Gastrocnemius medialis (tissue), 4 donors: ENCODE measurements at regions not wholly inside any gene's neighbourhood (a gene's known extent, or its start where the extent isn't known, plus 50 kb on each side); places are given as distances from the start of the nearest gene placed in this dataset.

Source experiments
- ATAC-seq, 2 donors: fragments of 150-250 bp; one replicate each; pipeline ENCODE4 v1.9.1; 2016
- DNase-seq, 2 donors: peaks; one replicate each; pipeline ENCODE4 v3.0.0-alpha.2; 2019
- H3K27ac ChIP-seq, 4 donors: fragments of 200-600 bp; sonication (generic); 1 replicate in 1 of 4; 2 replicates in 3 of 4; pipeline ENCODE4 v1.5.1; 2016 to 2018; ENCODE audit warnings: mild to moderate bottlenecking in 2 of 4, moderate library complexity in 1 of 4
- H3K27me3 ChIP-seq, 3 donors: fragments of 200-600 bp; sonication (generic) in 2 of 3; 1 replicate in 1 of 3; 2 replicates in 2 of 3; pipeline versions ENCODE4 v1.5.1 to v1.6.0; 2016 to 2019; ENCODE audit warnings: mild to moderate bottlenecking in 1 of 3, moderate library complexity in 1 of 3
- H3K36me3 ChIP-seq, 2 donors: fragments of 200-600 bp; sonication (generic) in 1 of 2; one replicate each; pipeline ENCODE4 v1.5.1; 2017 to 2018
- H3K4me1 ChIP-seq, 2 donors: fragments of 200-600 bp; sonication (generic) in 1 of 2; one replicate each; pipeline ENCODE4 v1.5.1; 2016 to 2017; ENCODE audit warnings: mild to moderate bottlenecking in 2 of 2
- H3K4me3 ChIP-seq, 4 donors: fragments of 200-600 bp; sonication (generic) in 3 of 4; 1 replicate in 1 of 4; 2 replicates in 3 of 4; pipeline ENCODE4 v1.5.1; 2016 to 2019; ENCODE audit warnings: mild to moderate bottlenecking in 2 of 4
- H3K9me3 ChIP-seq, 3 donors: fragments of 200-600 bp; sonication (generic) in 2 of 3; 1 replicate in 1 of 3; 2 replicates in 2 of 3; pipeline ENCODE4 v1.5.1; 2016 to 2019
- POLR2A ChIP-seq, 2 donors: fragments of 450-650 bp; IDR thresholded peaks; one replicate each; pipeline ENCODE4 v1.6.1; 2017; ENCODE audit warnings: antibody characterized with exemption in 2 of 2, mild to moderate bottlenecking in 2 of 2, moderate library complexity in 2 of 2
- in situ Hi-C, 4 donors: fragments of 200-750 bp; cut with MboI; loops; one replicate each; pipeline versions ENCODE4 v1.15.0 to v1.8.0; 2017; ENCODE audit warnings: low sequenced_read_pairs in 4 of 4
- intact Hi-C: fragments of 100-400 bp; cut with DNase I; formaldehyde crosslinking; loops from one replicate; pipeline ENCODE4 v1.15.1; 2023; ENCODE audit warnings: low total_unique reads
- TF ChIP-seq, protein P1 (sequence below), 5 experiments: fragments of 450-650 bp in 3 of 5; fragments of 200-600 bp in 2 of 5; sonication (generic) in 2 of 5; IDR thresholded peaks in 4 of 5; conservative IDR thresholded peaks in 1 of 5; 1 replicate in 4 of 5; 2 replicates in 1 of 5; pipeline ENCODE4 v1.5.1; 2016 to 2019; ENCODE audit warnings: antibody characterized with exemption in 5 of 5, mild to moderate bottlenecking in 3 of 5, moderate library complexity in 3 of 5

DNA sequence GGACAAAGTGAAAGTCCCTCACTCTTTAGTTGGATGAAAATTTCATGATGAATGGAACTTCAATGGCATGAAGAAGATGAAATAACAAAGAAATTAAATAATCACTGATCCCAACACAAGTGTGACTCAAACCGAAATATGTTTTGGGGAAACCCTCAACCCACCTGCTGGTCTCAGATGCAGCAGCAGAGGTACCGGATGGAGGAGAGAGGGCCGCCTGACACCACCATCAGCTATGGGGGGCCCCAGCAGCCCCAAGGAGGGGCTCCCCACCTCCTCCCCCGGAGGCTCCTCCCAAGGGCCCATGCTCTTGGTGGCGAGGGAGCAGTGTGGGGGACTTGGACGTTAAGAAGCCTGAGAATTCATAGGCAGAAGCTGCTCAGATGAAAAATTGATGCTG, 137.2 kb upstream of the ADARB2 start:
- DNase-seq, result no peak
- in situ Hi-C loops, result no loop called here
- H3K4me3 ChIP-seq, result no peak overlapping the region
- no peaks in the 10 kb centered on the region for H3K27me3 ChIP-seq
- ATAC-seq, result no peak
- no peak for TF ChIP-seq POLR2A (IDR thresholded peaks at IDR 0.05)
- TF ChIP-seq, protein P1, sequence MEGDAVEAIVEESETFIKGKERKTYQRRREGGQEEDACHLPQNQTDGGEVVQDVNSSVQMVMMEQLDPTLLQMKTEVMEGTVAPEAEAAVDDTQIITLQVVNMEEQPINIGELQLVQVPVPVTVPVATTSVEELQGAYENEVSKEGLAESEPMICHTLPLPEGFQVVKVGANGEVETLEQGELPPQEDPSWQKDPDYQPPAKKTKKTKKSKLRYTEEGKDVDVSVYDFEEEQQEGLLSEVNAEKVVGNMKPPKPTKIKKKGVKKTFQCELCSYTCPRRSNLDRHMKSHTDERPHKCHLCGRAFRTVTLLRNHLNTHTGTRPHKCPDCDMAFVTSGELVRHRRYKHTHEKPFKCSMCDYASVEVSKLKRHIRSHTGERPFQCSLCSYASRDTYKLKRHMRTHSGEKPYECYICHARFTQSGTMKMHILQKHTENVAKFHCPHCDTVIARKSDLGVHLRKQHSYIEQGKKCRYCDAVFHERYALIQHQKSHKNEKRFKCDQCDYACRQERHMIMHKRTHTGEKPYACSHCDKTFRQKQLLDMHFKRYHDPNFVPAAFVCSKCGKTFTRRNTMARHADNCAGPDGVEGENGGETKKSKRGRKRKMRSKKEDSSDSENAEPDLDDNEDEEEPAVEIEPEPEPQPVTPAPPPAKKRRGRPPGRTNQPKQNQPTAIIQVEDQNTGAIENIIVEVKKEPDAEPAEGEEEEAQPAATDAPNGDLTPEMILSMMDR (IDR thresholded peaks at IDR 0.05 in 4 of 5, conservative IDR thresholded peaks at IDR 0.05 in 1 of 5), result no peak
- H3K9me3 ChIP-seq, result no peaks in the 10 kb centered on the region
- no peak overlapping the region for H3K27ac ChIP-seq
- H3K4me1 ChIP-seq, result no peaks in the 10 kb centered on the region
- intact Hi-C loops, result no loop called here
- H3K36me3 ChIP-seq, result no peaks in the 10 kb centered on the region

DNA sequence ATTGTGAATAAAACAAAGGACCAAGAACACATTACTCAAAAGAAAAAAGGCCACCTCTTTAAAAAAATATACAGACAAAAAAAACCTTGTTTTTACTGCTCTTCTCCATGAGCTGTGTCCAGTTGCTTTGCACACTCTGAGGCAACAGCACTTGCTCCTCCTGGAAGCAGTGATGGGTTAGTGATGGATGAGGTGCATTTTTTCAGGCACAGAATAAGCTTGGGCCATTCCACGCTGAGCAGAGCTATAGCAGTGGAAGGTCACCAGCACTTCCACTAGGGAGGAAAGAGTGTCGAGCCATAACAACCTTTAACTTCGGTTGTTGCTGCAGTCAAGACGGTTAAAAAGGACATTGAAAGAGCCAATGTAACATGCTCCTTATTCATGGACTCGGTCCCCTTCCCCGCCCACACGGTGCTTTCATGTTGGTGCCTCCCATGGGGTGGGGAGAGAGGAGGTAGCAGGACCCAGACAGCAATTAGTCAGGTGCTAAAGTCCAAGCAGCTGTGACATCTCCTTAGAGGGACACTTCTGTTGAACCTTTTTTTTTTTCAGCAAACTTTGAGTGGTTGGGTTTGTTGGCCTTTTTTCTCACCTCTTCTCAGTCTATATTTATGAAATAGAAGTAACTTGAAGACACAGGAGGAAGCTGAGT, 136.5 kb upstream of the ADARB2 start:
- no peak for ATAC-seq
- Histone ChIP-seq H3K4me1 (no peaks in the 10 kb centered on the region), H3K4me3 (no peak overlapping the region), H3K9me3 (no peaks in the 10 kb centered on the region), H3K27me3 (no peaks in the 10 kb centered on the region), H3K36me3 (no peaks in the 10 kb centered on the region), H3K27ac (no peak overlapping the region)
- in situ Hi-C loops, result no loop called here
- intact Hi-C loops, result no loop called here
- TF ChIP-seq POLR2A (IDR thresholded peaks at IDR 0.05), result no peak
- TF ChIP-seq, protein P1 (IDR thresholded peaks at IDR 0.05 in 4 of 5, conservative IDR thresholded peaks at IDR 0.05 in 1 of 5), result no peak
- no peak for DNase-seq

DNA sequence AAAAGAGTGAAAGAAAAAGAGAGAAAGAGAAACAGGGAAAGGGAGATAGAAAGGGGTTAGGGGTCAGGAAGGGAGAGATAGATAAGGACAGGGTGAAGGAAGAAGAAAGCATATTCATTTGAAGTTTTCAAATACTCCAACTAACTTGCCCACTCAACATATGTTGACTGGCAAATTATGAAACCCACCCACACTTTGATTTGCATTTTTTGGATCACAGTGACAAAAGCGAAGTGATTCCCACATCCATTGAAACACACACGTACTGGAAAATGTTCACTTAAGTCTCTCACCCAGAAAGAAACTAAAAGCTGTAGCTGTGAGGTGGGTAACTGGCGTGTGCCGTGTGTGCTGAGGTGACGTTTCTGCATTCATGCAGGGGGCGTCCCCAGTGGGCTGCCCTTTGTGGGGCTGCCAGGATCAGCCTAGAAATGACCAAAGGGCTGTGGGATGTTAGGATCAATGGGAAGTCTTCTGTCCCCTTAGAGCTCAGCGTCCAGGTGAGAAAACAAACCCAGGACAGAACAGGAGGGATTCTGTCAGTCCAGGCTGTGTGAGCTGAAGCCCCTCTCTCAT, 134.9 kb upstream of the ADARB2 start:
- Histone ChIP-seq H3K27ac (no peak overlapping the region), H3K36me3 (no peaks in the 10 kb centered on the region), H3K27me3 (no peaks in the 10 kb centered on the region), H3K4me3 (no peak overlapping the region), H3K4me1 (no peaks in the 10 kb centered on the region), H3K9me3 (no peaks in the 10 kb centered on the region)
- in situ Hi-C loops (no loop called here), intact Hi-C loops (no loop called here)
- DNase-seq (no peak), ATAC-seq (no peak)
- TF ChIP-seq POLR2A (IDR thresholded peaks at IDR 0.05), result no peak
- TF ChIP-seq, protein P1 (IDR thresholded peaks at IDR 0.05 in 4 of 5, conservative IDR thresholded peaks at IDR 0.05 in 1 of 5), result no peak

DNA sequence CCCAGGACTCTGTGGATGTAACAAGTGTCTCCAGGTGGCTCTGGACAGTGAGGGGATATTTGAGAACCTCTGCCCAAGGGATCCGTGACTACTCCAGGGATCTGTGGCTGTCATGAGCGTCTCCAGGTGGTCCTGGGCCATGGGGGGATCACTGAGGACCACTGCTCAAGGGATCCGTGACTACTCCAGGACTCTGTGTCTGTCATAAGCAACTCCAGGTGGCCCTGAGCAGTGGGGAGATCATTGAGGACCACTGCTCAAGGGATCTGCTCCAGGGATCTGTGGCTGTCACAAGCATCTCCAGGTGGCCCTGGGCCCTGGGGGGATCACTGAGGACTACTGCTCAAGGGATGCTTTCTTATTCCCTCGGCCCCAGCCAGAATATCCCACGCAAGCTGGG, 133.2 kb upstream of the ADARB2 start:
- Histone ChIP-seq H3K9me3 (no peaks in the 10 kb centered on the region), H3K27me3 (no peaks in the 10 kb centered on the region), H3K4me1 (no peaks in the 10 kb centered on the region), H3K4me3 (no peak overlapping the region), H3K36me3 (no peaks in the 10 kb centered on the region), H3K27ac (no peak overlapping the region)
- DNase-seq (no peak), ATAC-seq (no peak)
- intact Hi-C loops (no loop called here), in situ Hi-C loops (no loop called here)
- TF ChIP-seq, protein P1 (IDR thresholded peaks at IDR 0.05 in 4 of 5, conservative IDR thresholded peaks at IDR 0.05 in 1 of 5), result no peak
- no peak for TF ChIP-seq POLR2A (IDR thresholded peaks at IDR 0.05)

DNA sequence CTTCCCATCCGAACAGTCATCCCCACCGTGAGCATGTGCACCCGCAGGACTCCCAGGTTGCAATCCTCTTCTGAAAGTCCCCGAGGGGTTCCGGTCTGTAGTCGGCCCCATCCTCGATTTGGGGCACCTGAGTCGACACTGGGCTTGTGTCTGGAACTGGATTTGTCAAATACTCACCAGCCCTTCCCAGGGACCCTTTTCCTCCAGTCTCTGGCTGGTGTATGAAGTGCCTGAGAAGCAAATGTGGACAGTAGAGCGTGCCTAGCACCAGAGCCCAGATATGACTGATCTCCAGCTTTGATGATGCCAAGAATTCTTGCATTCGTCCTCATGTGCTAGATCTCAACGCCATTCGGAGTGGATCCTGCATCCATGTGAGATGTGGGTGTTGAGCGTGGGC, 132.5 kb upstream of the ADARB2 start:
- no peaks in the 10 kb centered on the region for H3K36me3 ChIP-seq
- H3K27ac ChIP-seq, result no peak overlapping the region
- ATAC-seq, result no peak
- in situ Hi-C loops, result no loop called here
- H3K9me3 ChIP-seq, result no peaks in the 10 kb centered on the region
- H3K4me1 ChIP-seq, result no peaks in the 10 kb centered on the region
- intact Hi-C loops, result no loop called here
- H3K27me3 ChIP-seq, result no peaks in the 10 kb centered on the region
- TF ChIP-seq, protein P1 (IDR thresholded peaks at IDR 0.05 in 4 of 5, conservative IDR thresholded peaks at IDR 0.05 in 1 of 5), result no peak
- no peak for TF ChIP-seq POLR2A (IDR thresholded peaks at IDR 0.05)
- DNase-seq, result no peak
- no peak overlapping the region for H3K4me3 ChIP-seq
